HG02798 (cell line): ENCODE measurements at regions not wholly inside any gene's neighbourhood (a gene's known extent, or its start where the extent isn't known, plus 50 kb on each side); places are given as distances from the start of the nearest gene placed in this dataset.

ENCODE experiments used
- ATAC-seq: cut with Tn5 transposase; IDR thresholded peaks from one replicate; pipeline ENCODE4 v1.9.1; 2021; ENCODE audit warnings: mild to moderate bottlenecking; ENCODE audit not compliant: unreplicated experiment, poor library complexity

DNA sequence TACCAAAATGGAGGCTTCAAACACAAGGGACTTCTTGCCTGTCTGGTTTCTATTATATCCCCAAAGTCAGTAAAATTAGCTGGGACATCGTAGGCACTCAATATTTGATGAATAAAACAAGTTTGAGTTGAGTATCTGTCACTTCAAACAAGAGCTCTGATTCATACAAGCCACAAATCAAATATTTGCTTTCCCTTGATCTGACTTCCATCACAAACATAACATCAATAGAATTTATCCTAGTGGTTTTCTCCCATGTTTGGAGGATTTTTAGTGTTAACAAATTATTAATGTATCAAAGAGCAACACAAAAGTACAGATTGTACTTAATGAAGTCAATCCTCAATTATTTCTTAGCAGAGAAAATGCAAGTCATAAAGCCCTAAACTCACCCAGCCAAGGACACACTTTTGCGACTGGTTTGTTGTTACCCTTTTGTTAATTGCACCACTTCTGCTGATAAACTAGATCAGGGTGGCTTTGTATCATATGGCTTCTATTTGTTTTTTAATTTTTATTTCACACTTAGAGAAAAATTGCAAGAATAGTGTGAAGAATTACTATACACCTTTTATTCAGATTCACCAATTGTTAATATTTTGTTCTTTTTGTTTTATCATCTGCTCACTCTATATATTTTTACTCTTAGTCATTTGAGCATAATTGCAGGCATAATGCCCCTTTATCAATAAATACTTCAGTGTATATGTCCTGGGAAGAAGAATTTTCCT, 117.4 kb upstream of the PRDM1 start:
- ATAC-seq: no peak

DNA sequence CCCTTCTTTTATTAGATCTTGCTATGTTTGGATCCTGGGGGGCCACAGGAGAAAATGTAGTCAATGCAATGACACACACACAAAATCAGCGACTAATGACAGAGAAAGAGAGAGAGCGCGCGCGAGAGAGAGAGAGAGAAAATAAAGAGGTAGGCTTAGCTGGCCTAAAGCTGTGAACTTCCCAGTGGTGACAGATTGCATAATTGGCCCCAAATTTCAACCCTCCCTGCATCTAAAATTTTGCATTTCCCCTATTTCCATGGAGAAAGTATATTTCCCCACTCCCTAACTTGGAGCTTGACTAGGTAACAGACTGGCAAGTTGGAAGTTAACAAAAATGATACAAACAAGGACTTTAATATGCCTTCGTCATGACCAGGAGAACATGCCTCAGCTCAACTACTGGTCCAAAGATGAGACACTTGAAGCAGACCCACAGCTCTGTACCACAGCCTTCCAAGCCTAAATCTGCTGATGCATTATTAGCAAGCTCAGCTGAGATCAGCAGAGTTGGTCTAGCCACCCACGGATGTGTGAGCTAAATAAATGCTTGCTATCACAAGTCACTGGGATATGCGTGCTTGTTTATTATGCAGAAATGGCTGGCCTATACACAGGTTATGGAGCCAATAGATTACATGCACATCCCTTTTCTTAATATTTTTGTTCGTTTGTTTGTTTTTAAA, 118.1 kb upstream of the PRDM1 start:
- no peak for ATAC-seq

- no peak for ATAC-seq
These were observed 119.7 kb upstream of the PRDM1 start for GRCh38 chr6:105966481-105966880.

GRCh38 chr6:105964979-105965760, 121.0 kb upstream of the PRDM1 start:
- no peak for ATAC-seq

- no peak for ATAC-seq
These were observed 132.0 kb upstream of the PRDM1 start for GRCh38 chr6:105954148-105954547.

DNA sequence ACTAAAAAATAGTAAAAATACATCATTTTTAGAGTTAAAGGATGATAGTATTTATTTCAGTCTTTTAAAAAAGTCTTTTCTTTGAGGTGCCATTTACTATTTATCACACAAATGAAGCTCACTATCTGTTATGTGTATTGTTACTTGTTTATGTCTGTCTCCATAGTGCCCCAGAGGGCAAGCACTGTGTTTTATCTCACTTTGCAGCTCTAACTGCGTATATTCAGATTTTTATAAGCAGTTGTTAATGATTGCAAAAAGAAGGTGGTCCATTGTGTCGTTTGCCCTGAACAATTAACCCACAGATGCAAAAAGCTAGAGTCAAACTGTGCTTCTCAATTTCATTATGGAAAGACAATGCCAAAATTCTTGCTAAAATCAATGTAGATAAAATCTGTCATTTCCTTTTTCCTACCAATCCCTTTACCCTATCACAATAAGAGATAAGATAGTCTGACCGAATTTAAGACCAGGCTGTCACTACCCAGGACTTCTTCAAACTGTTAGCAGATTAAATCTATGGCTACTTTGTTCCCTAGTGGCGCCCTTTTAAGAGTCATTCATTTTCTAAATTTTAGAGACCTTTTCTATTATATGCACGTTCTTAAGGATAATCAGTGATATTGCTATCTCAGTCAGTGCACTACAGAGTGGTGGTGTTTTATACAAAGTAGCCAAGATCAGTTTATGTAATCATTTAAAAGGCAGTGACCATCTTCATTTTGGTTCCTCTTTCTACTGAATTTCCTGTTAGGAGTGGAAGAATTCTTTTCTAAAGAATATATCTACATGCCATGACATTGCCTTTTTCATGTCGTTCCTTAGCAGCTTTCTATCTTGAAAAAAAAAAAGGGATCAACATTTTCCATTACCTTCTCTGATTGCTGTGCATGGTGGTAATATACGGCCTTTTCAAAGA, 133.1 kb upstream of the PRDM1 start:
- no peak for ATAC-seq

DNA sequence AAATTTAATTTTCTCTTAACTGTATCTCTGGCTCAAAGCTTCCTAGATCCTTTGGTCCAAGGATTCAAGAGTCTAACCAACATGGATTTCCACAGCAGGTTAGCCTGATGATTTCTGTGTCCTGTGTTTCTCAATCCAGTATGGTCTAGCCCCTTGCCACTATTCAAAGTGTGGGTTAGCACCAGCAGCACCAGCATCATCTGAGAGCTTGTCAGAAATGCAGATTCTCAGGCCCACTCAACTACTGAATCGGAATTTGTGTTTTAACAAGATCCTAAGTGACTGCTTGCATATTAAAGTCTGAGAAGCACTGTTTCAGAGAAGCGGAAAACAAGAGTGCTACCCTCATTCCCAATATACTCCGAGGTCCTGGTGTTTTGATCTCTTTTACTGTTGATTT, 133.8 kb upstream of the PRDM1 start:
- no peak for ATAC-seq

DNA sequence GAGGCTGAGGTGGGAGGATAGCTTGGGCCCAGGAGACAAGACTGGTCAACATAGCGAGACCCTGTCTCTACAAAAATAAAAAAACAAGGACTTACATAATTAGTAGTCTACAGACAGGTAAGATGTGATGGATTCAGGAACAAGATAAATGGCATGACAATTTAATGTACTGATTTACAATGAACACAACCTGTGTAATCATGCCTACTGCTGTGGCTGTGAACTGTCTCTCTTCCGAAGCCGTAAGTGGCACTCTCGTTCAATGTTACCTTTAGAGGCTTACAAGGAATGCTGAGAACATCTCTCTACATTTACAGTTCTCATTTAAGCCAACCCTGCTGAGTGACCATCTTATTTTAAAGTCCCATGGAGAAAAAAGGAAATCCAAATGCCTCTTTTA, 134.8 kb upstream of the PRDM1 start:
- ATAC-seq: no peak

DNA sequence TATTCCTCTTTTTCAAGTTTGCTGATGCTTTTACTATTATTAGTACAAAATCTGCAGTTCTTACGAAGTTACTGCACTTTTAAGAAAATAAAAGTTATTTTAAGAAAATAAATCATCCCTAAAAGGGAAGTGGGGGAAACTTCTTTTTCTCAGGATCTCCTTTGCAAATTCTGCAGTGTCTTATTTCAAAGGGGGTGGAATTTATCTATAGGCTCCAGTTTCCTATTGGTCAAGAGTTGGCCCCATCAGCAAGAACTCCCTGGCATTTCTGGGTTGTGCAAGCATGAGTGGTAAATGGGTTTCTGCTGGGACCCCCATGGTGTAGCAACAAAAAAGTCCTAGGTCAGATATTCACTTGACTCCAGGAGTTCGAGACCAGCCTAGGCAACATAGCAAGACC, 136.3 kb upstream of the PRDM1 start:
- no peak for ATAC-seq

- ATAC-seq: no peak
These were observed 142.6 kb upstream of the PRDM1 start for GRCh38 chr6:105943514-105943913.

- no peak for ATAC-seq
These were observed 144.3 kb upstream of the PRDM1 start for GRCh38 chr6:105941621-105942412.

DNA sequence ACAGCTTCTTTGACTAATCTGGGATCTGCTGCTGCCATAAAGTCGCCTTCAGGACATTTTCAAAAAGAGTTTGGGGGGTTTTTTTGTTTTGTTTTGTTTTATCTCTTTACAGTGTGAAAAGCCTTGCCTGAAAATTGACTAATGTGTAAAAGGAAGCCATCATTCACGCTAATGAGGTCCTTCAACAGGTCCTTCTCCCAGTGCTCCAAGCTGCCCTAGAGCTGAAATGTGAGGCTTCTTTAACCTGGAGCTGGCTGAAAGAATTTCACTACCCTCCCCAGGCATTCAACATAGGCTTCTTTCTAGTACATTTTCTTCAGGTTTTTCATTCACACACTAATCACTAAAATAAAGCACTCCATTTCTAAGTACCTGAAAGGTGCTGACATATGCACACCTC, 145.1 kb upstream of the PRDM1 start:
- no peak for ATAC-seq

DNA sequence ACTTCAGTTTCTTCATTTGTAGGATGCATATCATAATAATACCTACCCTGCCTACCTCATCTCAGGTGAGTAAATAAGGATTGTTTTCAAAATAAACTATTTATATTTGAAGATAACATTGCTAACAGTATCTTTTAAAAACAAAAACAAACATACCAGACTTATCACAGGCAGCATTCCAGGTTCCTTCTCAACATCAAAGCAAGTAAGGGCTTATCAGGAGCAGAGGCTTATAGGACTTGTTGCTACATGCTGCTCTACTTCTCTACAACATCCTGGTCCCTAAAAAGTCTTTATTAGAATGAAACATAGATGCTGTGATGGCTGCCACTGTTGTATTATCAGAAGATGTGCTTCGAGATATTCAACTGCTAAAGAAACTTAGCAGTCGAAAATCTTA, 149.2 kb upstream of the PRDM1 start:
- ATAC-seq: no peak

- ATAC-seq: no peak
These were observed 150.7 kb upstream of the PRDM1 start for GRCh38 chr6:105935416-105935815.

DNA sequence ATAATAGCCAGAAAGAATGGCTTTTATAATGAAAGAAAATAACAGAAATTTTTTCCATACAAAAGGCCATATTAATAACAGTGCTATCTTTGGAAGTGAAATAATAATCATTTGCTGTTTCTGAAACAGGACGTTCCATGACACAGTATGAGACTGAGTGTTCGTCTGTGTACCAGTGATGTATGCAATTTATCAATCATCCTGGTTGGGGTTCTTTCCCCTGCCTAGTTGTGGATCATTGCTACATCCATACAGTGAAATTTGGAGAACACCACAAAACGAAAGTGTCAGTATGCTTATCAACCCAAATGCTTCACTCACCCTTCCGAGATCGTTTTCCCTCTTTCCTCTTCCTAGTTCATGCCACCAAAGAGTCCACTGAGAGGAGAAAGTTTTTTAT, 151.4 kb upstream of the PRDM1 start:
- no peak for ATAC-seq

GRCh38 chr6:105932440-105932839, 153.7 kb upstream of the PRDM1 start:
- no peak for ATAC-seq

DNA sequence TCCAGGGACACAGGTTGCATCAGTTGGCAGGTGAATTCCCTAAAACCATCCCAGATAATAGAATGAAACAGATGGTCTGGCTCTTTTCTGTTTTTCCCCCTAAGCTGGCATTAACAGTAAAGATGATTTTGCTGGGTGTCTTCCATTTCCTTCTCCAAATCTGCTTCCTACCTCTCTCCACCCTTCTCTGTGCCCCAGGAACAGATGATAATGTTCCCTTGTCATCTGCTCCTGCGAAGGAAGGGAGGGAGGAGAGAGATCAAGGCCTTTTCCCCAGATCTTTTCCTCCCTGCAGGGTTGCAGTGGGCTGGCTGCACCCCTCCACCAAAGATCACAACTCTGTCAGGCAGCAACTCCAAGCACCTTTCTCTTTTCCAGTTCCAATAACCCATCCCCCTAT, 156.5 kb upstream of the PRDM1 start:
- no peak for ATAC-seq

- no peak for ATAC-seq
These were observed 159.8 kb upstream of the PRDM1 start for GRCh38 chr6:105926318-105926717.

DNA sequence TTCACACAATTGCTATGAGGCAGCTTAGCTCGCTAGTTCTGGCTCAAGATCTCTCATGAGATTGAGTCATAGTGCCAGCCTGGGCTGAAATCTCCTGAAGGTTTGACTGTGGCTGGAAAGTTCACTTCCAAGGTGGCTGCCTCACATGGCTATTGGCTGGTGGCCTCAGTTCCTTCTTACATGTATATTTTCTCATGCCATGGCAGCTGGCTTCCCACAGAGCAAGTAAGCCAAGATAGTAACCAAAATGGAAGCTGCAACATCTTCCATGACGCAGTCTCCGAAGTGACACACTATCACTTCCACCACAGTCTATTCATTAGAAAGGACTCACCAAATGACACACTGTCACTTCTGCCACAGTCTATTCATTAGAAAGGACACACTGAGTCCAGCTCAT, 160.4 kb upstream of the PRDM1 start:
- ATAC-seq: no peak

DNA sequence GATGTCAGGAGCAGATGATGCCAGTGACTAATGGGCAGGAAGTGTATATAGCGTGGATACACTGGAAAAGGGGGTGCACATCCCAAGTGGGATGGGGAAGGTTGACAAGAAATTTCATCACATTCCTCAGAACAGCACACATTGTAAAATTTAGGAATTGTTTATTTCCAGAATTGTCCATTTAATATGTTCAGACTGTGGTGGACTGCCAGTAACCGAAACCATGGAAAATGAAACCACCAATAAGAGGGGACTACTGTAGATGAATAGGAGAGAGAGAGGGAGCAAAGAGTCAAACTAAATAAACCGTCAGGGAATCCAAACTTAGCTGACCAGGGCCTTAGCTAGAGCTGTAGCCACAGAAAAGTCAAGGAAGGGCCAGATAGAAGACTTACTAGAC, 164.4 kb upstream of the PRDM1 start:
- ATAC-seq: no peak
